Spleen (tissue), 7 donors: ENCODE measurements at regions not wholly inside any gene's neighbourhood (a gene's known extent, or its start where the extent isn't known, plus 50 kb on each side); places are given as distances from the start of the nearest gene placed in this dataset.

Source experiments
- POLR2A ChIP-seq, 3 donors: fragments of 450-650 bp; IDR thresholded peaks; one replicate each; pipeline ENCODE4 v1.5.1; 2017; ENCODE audit warnings: antibody characterized with exemption in 3 of 3, mild to moderate bottlenecking in 1 of 3
- POLR2AphosphoS5 ChIP-seq, 3 donors: sonication (generic); formaldehyde crosslinking; IDR thresholded peaks; one replicate each; pipeline ENCODE4 v1.5.1; 2017; ENCODE audit warnings: antibody characterized with exemption in 3 of 3
- TF ChIP-seq, protein P1 (sequence below), 11 experiments: fragments of 200-600 bp in 7 of 11; fragments of 450-650 bp in 4 of 11; sonication (generic) in 4 of 11; IDR thresholded peaks in 8 of 11; conservative IDR thresholded peaks in 3 of 11; 1 replicate in 7 of 11; 2 replicates in 4 of 11; pipeline versions ENCODE4 v1.4.0 to v1.8.0; 2016 to 2021; ENCODE audit warnings: antibody characterized with exemption in 11 of 11, inconsistent platforms in 4 of 11, mild to moderate bottlenecking in 1 of 11
- donor health status: DM: no; HTN: no; CAD: no; lungs with moderate emphysema.
- donor health status: DM: no; HTN: no; CAD: no.
- donor health status: DM: no; HTN: no; CAD: no.

GRCh38 chr11:115085461-115086210 lies 407.3 kb downstream of the NXPE2 start:
- TF ChIP-seq POLR2A (IDR thresholded peaks at IDR 0.05) (no peak), POLR2AphosphoS5 (IDR thresholded peaks at IDR 0.05) (no peak)
- TF ChIP-seq, protein P1, sequence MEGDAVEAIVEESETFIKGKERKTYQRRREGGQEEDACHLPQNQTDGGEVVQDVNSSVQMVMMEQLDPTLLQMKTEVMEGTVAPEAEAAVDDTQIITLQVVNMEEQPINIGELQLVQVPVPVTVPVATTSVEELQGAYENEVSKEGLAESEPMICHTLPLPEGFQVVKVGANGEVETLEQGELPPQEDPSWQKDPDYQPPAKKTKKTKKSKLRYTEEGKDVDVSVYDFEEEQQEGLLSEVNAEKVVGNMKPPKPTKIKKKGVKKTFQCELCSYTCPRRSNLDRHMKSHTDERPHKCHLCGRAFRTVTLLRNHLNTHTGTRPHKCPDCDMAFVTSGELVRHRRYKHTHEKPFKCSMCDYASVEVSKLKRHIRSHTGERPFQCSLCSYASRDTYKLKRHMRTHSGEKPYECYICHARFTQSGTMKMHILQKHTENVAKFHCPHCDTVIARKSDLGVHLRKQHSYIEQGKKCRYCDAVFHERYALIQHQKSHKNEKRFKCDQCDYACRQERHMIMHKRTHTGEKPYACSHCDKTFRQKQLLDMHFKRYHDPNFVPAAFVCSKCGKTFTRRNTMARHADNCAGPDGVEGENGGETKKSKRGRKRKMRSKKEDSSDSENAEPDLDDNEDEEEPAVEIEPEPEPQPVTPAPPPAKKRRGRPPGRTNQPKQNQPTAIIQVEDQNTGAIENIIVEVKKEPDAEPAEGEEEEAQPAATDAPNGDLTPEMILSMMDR (IDR thresholded peaks at IDR 0.05 in 8 of 11, conservative IDR thresholded peaks at IDR 0.05 in 3 of 11), result no peak
